HL-60/S4 (cell line): ENCODE measurements at regions not wholly inside any gene's neighbourhood (a gene's known extent, or its start where the extent isn't known, plus 50 kb on each side); places are given as distances from the start of the nearest gene placed in this dataset.

Experiments
- in situ Hi-C: fragments of 300-500 bp; cut with MboI; formaldehyde crosslinking; loops from 2 replicates; pipeline ENCODE4 v1.14.3; 2022; ENCODE audit warnings: low sequenced_read_pairs

GRCh38 chr7:16975712-16976111 lies 93.9 kb upstream of the AGR3 start:
- in situ Hi-C loops, result no loop called here

- in situ Hi-C loops, result no loop called here
These were observed 96.8 kb upstream of the AGR3 start for GRCh38 chr7:16978358-16979244.

GRCh38 chr7:16980539-16980938 lies 98.8 kb upstream of the AGR3 start:
- in situ Hi-C loops, result no loop called here

- in situ Hi-C loops, result no loop called here
These were observed 101.0 kb upstream of the AGR3 start for GRCh38 chr7:16982640-16983350.

GRCh38 chr7:16984375-16984774 lies 102.6 kb upstream of the AGR3 start:
- in situ Hi-C loops, result no loop called here

GRCh38 chr7:16985621-16986020 lies 103.8 kb upstream of the AGR3 start:
- in situ Hi-C loops, result no loop called here

GRCh38 chr7:16986755-16987154 lies 105.0 kb upstream of the AGR3 start:
- in situ Hi-C loops, result no loop called here

- in situ Hi-C loops, result no loop called here
These were observed 108.1 kb upstream of the AGR3 start for GRCh38 chr7:16989811-16990413.

- in situ Hi-C loops, result no loop called here
These were observed 109.8 kb upstream of the AGR3 start for GRCh38 chr7:16991551-16991950.

GRCh38 chr7:16993543-16993942 lies 111.8 kb upstream of the AGR3 start:
- in situ Hi-C loops, result no loop called here

- in situ Hi-C loops, result no loop called here
These were observed 116.8 kb upstream of the AGR3 start for GRCh38 chr7:16998481-16999051.

GRCh38 chr7:16999541-17000267 lies 117.9 kb upstream of the AGR3 start:
- in situ Hi-C loops, result no loop called here

- in situ Hi-C loops, result no loop called here
These were observed 123.5 kb upstream of the AGR3 start for GRCh38 chr7:17005271-17005670.

GRCh38 chr7:17007841-17008240 lies 126.1 kb upstream of the AGR3 start:
- in situ Hi-C loops, result no loop called here

GRCh38 chr7:17009007-17009719 lies 127.4 kb upstream of the AGR3 start:
- in situ Hi-C loops, result no loop called here

GRCh38 chr7:17009933-17010332 lies 128.2 kb upstream of the AGR3 start:
- in situ Hi-C loops, result no loop called here

- in situ Hi-C loops, result no loop called here
These were observed 129.0 kb upstream of the AGR3 start for GRCh38 chr7:17010637-17011300.

GRCh38 chr7:17013204-17013603 lies 131.4 kb upstream of the AGR3 start:
- in situ Hi-C loops, result no loop called here

GRCh38 chr7:17014686-17015085 lies 132.9 kb upstream of the AGR3 start:
- in situ Hi-C loops, result no loop called here

- in situ Hi-C loops, result no loop called here
These were observed 133.8 kb upstream of the AGR3 start for GRCh38 chr7:17015598-17016031.
